MCF 10A (cell line): ENCODE measurements at regions not wholly inside any gene's neighbourhood (a gene's known extent, or its start where the extent isn't known, plus 50 kb on each side); places are given as distances from the start of the nearest gene placed in this dataset.

Experiments
- BruUV-seq: library from RNA; stranded (reverse); fragments of 400-500 nt; replicated peaks from 2 replicates; lab custom pipeline; 2021; lab: Mats Ljungman, UMichigan
- CTCF ChIA-PET: fragments of 300-600 bp; sonication (Branson Sonifier 250); formaldehyde crosslinking; extraction: SDS; loops from one replicate; lab custom pipeline; 2021; ENCODE audit warnings: antibody characterized with exemption, inconsistent platforms; lab: Yijun Ruan, JAX
- POLR2A ChIA-PET: fragments of 300-600, 350-650 bp; sonication (Branson Sonifier 250); formaldehyde crosslinking; extraction: SDS; loops from one replicate; lab custom pipeline; 2020; ENCODE audit warnings: antibody characterized with exemption, inconsistent platforms; lab: Yijun Ruan, JAX
- DNase-seq: peaks from one replicate; pipeline ENCODE4 v3.0.0-alpha.2; 2018; ENCODE audit not compliant: unreplicated experiment
- H3K27ac Mint-ChIP-seq: one replicate; pipeline ENCODE4 v1.8.0; 2022; ENCODE audit warnings: mild to moderate bottlenecking, low read depth, mixed read lengths; ENCODE audit not compliant: unreplicated experiment
- H3K27me3 Mint-ChIP-seq: one replicate; pipeline ENCODE4 v1.8.0; 2022; ENCODE audit warnings: mixed read lengths; ENCODE audit not compliant: insufficient read depth, unreplicated experiment
- H3K36me3 Mint-ChIP-seq: one replicate; pipeline ENCODE4 v1.8.0; 2022; ENCODE audit warnings: mild to moderate bottlenecking, moderate library complexity, mixed read lengths; ENCODE audit not compliant: insufficient read depth, unreplicated experiment
- H3K4me1 Mint-ChIP-seq: one replicate; pipeline ENCODE4 v1.8.0; 2022; ENCODE audit warnings: mixed read lengths; ENCODE audit not compliant: insufficient read depth, unreplicated experiment
- H3K4me3 Mint-ChIP-seq: one replicate; pipeline ENCODE4 v1.8.0; 2022; ENCODE audit warnings: mild to moderate bottlenecking, moderate library complexity, mixed read lengths; ENCODE audit not compliant: unreplicated experiment
- H3K9me3 Mint-ChIP-seq: one replicate; pipeline ENCODE4 v1.8.0; 2022; ENCODE audit warnings: mixed read lengths; ENCODE audit not compliant: unreplicated experiment
- intact Hi-C: fragments of 100-400 bp; cut with micrococcal nuclease; formaldehyde crosslinking; loops from 2 replicates; pipeline ENCODE4 v1.14.1; 2022
- TF ChIP-seq, protein P1 (sequence below): fragments of 200-600 bp; IDR thresholded peaks from one replicate; pipeline ENCODE4 v1.8.0; 2022; ENCODE audit warnings: antibody characterized with exemption, mild to moderate bottlenecking; ENCODE audit not compliant: unreplicated experiment

DNA sequence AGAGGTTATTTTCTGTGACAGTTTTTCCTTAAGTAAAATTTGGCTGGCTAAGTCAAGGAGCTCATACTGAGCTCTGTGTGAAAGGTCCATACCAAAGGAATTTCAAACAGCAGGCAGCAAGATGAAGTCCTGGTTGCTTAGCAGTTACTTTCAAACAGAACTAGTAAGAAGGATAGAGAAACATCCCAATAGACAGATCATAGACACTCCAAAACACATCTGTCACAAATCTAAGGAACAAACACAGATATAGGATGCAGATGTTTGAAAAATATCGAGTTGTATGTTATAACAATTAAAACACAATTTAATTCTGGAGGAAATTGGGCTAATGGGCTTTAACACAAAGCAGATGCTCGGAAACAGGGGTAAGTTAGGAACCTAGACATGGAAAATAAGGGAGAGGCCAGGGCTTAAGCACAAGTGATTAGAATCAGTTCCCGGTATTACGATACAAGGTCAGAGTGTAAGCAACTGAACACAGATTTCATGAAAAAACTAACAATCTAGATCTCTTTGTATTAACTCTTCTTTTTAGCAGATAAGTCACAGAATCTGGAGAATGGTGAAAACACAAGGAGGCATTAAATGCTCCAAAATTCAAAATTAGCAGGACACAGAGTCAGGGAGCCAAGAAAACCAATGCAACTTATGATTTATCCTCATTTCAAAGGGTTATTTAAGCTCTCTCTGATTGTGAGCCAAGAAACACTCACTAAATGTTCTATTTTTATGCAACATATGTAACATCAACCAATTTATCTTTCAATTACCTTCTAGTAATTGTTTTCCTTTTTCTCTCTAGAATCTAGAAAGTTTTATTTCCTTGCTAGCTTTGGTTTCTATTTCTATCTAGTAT, 1992.9 kb upstream of the PCDH20 start:
- no TSS peak for BruUV-seq
- CTCF ChIA-PET, result no interaction called here

DNA sequence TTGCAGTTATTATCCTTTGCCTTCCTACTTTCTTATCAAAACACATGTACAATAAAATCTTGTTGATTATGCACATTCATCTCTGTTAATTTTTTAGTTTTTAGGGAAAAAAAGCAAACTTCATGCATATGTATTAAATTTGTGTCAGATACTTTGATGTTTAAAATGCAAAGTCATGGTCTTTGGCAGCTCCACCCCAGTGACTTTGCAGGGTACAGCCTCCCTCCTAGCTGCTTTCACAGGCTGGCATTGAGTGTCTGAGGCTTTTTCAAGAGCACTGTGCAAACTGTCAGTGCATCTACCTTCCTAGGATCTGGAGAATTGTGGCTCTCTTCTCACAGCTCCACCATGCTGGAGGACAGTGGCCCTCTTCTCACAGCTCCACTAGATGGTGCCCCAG, 1988.1 kb upstream of the PCDH20 start:
- Mint-ChIP-seq H3K36me3 (no peaks in the 10 kb centered on the region), H3K4me1 (no peaks in the 10 kb centered on the region), H3K9me3 (peaks cover 8% of the 10 kb centered on the region), H3K4me3 (no peak overlapping the region), H3K27ac (no peak overlapping the region), H3K27me3 (no peaks in the 10 kb centered on the region)
- no peak for DNase-seq
- BruUV-seq, result no TSS peak
- intact Hi-C loops, result no loop called here
- TF ChIP-seq, protein P1, sequence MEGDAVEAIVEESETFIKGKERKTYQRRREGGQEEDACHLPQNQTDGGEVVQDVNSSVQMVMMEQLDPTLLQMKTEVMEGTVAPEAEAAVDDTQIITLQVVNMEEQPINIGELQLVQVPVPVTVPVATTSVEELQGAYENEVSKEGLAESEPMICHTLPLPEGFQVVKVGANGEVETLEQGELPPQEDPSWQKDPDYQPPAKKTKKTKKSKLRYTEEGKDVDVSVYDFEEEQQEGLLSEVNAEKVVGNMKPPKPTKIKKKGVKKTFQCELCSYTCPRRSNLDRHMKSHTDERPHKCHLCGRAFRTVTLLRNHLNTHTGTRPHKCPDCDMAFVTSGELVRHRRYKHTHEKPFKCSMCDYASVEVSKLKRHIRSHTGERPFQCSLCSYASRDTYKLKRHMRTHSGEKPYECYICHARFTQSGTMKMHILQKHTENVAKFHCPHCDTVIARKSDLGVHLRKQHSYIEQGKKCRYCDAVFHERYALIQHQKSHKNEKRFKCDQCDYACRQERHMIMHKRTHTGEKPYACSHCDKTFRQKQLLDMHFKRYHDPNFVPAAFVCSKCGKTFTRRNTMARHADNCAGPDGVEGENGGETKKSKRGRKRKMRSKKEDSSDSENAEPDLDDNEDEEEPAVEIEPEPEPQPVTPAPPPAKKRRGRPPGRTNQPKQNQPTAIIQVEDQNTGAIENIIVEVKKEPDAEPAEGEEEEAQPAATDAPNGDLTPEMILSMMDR, result no peak
- CTCF ChIA-PET, result interaction anchor here (0.8 kb wide), 2 partner anchors 11 to 55 kb away, joined by 3 read pairs; no protein-coding TSS in a partner anchor
- POLR2A ChIA-PET, result interaction anchor here (0.7 kb wide), 1 partner anchor 63 kb away, joined by 3 read pairs; no protein-coding TSS in a partner anchor

More for the DNA sequence above, 1992.9 kb upstream of the PCDH20 start:
- TF ChIP-seq, protein P1, result no peak
- intact Hi-C loops, result no loop called here
- H3K27ac Mint-ChIP-seq, result no peak overlapping the region
- H3K4me3 Mint-ChIP-seq, result no peak overlapping the region
- POLR2A ChIA-PET, result no interaction called here
- peaks cover 8% of the 10 kb centered on the region for H3K9me3 Mint-ChIP-seq
- no peaks in the 10 kb centered on the region for H3K36me3 Mint-ChIP-seq
- H3K27me3 Mint-ChIP-seq, result no peaks in the 10 kb centered on the region
- no peak for DNase-seq
- no peaks in the 10 kb centered on the region for H3K4me1 Mint-ChIP-seq

DNA sequence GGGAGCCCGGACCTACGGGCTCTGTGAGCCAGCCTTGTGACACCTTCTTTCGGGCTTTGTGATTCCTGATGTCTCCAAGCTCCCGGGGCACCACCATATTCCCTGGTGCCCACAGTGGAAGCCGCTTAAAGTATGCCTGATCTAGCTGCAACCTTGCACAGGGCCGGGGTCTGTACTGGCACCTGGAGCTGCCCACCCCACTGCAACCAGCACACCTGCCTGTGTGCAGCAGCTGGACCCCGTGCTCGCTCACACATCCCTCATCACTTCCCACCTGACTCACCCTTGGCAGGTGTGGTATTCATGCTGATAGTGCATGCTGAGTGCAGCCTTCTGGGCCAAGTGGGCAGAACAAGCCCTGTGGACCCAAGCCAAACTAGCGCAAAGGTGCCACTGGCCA, 1981.1 kb upstream of the PCDH20 start:
- H3K4me3 Mint-ChIP-seq, result no peak overlapping the region
- BruUV-seq, result no TSS peak
- H3K36me3 Mint-ChIP-seq, result no peaks in the 10 kb centered on the region
- H3K27ac Mint-ChIP-seq, result no peak overlapping the region
- ChIA-PET POLR2A (no interaction called here), CTCF (no interaction called here)
- DNase-seq, result no peak
- no peaks in the 10 kb centered on the region for H3K4me1 Mint-ChIP-seq
- no peaks in the 10 kb centered on the region for H3K27me3 Mint-ChIP-seq
- intact Hi-C loops, result no loop called here
- no peaks in the 10 kb centered on the region for H3K9me3 Mint-ChIP-seq
- TF ChIP-seq, protein P1, result no peak

DNA sequence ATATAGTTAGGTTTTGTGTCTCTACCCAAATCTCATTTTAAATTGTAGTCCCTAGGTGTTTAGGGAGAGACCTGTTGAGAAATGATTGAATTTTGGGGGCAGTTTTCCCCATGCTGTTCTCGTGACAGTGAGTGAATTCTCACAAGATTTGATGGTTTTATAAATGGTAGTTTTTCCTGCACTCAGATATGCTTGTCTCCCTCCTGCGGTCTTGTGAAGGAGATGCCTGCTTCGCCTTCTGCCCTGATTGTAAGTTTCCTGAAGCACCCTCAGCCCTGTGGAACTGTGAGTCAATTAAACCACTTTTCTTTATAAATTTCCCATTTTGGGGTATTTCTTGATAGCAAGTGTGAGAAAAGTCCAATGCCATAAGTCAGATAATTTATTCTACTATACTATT, 1977.5 kb upstream of the PCDH20 start:
- intact Hi-C loops, result no loop called here
- TF ChIP-seq, protein P1, result no peak
- no peaks in the 10 kb centered on the region for H3K9me3 Mint-ChIP-seq
- H3K4me1 Mint-ChIP-seq, result no peaks in the 10 kb centered on the region
- no peaks in the 10 kb centered on the region for H3K36me3 Mint-ChIP-seq
- H3K4me3 Mint-ChIP-seq, result no peak overlapping the region
- no peak for DNase-seq
- no peak overlapping the region for H3K27ac Mint-ChIP-seq
- H3K27me3 Mint-ChIP-seq, result no peaks in the 10 kb centered on the region
- ChIA-PET CTCF (no interaction called here), POLR2A (no interaction called here)
- no TSS peak for BruUV-seq
